PC-9 (cell line): ENCODE measurements at regions not wholly inside any gene's neighbourhood (a gene's known extent, or its start where the extent isn't known, plus 50 kb on each side); places are given as distances from the start of the nearest gene placed in this dataset.

Source experiments
- EZH2 ChIP-seq: fragments of 200-600 bp; sonication (generic); IDR thresholded peaks from 2 replicates; pipeline ENCODE4 v1.8.0; 2017; ENCODE audit warnings: antibody characterized with exemption, low read depth
- TF ChIP-seq, protein P1 (sequence below): fragments of 200-600 bp; sonication (generic); conservative IDR thresholded peaks from 2 replicates; pipeline ENCODE4 v1.6.1; 2017; ENCODE audit warnings: mixed run types, antibody characterized with exemption, mild to moderate bottlenecking, moderate library complexity

DNA sequence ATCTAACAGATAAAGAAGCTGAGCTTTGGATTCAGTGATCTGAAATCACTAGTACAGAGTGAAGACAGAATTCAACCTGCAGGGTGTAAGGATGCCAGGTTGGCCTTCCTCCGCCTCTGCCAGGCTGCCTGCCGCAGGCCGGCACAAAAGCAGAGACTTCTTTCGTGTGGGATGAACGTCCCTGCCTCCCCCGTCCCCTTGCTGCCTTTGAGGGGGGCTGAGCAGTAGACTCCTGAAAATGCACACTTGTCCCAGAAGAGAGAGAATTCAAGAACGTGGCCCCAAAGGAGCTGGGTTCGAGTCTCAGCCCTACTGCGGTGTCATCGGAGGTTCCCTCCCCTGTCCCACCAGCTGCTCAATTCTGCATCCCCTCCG lies 154.3 kb downstream of the BCL11B start:
- no peak for TF ChIP-seq EZH2
- TF ChIP-seq, protein P1, sequence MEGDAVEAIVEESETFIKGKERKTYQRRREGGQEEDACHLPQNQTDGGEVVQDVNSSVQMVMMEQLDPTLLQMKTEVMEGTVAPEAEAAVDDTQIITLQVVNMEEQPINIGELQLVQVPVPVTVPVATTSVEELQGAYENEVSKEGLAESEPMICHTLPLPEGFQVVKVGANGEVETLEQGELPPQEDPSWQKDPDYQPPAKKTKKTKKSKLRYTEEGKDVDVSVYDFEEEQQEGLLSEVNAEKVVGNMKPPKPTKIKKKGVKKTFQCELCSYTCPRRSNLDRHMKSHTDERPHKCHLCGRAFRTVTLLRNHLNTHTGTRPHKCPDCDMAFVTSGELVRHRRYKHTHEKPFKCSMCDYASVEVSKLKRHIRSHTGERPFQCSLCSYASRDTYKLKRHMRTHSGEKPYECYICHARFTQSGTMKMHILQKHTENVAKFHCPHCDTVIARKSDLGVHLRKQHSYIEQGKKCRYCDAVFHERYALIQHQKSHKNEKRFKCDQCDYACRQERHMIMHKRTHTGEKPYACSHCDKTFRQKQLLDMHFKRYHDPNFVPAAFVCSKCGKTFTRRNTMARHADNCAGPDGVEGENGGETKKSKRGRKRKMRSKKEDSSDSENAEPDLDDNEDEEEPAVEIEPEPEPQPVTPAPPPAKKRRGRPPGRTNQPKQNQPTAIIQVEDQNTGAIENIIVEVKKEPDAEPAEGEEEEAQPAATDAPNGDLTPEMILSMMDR = no peak
